H9 (cell line): ENCODE measurements at regions not wholly inside any gene's neighbourhood (a gene's known extent, or its start where the extent isn't known, plus 50 kb on each side); places are given as distances from the start of the nearest gene placed in this dataset.

ENCODE experiments used
- DNase-seq: peaks from one replicate; pipeline ENCODE4 v3.0.0-alpha.2; 2017
- H2AFZ ChIP-seq: one replicate; pipeline ENCODE4 v1.6.1; 2013; ENCODE audit warnings: mild to moderate bottlenecking, low read length, control low read depth, moderate library complexity
- H2AK5ac ChIP-seq: 2 replicates; pipeline ENCODE4 v1.6.1; 2013; ENCODE audit warnings: low read length, control low read depth, mixed read lengths; ENCODE audit not compliant: insufficient read length
- H2BK120ac ChIP-seq: one replicate; pipeline ENCODE4 v1.6.1; 2013; ENCODE audit warnings: low read depth, mild to moderate bottlenecking, low read length, control low read depth, inconsistent platforms; ENCODE audit not compliant: poor library complexity, severe bottlenecking
- H2BK12ac ChIP-seq: 2 replicates; pipeline ENCODE4 v1.6.1; 2013; ENCODE audit warnings: low read length, control low read depth, mixed read lengths, low read depth; ENCODE audit not compliant: insufficient read length
- H2BK15ac ChIP-seq: 2 replicates; pipeline ENCODE4 v1.6.1; 2013; ENCODE audit warnings: low read depth, low read length, control low read depth
- H2BK20ac ChIP-seq: one replicate; pipeline ENCODE4 v1.6.1; 2013; ENCODE audit warnings: low read depth, mild to moderate bottlenecking, low read length, control low read depth, inconsistent platforms; ENCODE audit not compliant: poor library complexity, severe bottlenecking
- H2BK5ac ChIP-seq: 2 replicates; pipeline ENCODE4 v1.6.1; 2013; ENCODE audit warnings: low read length, control low read depth, mixed read lengths; ENCODE audit not compliant: insufficient read length
- H3K14ac ChIP-seq: 2 replicates; pipeline ENCODE4 v1.6.1; 2013; ENCODE audit warnings: low read length, control low read depth; ENCODE audit not compliant: insufficient read depth
- H3K18ac ChIP-seq: 2 replicates; pipeline ENCODE4 v1.6.1; 2013; ENCODE audit warnings: low read depth, mild to moderate bottlenecking, mixed read lengths, low read length, control low read depth; ENCODE audit not compliant: insufficient read length
- H3K23ac ChIP-seq: 2 replicates; pipeline ENCODE4 v1.6.1; 2013; ENCODE audit warnings: low read length, control low read depth, mixed read lengths, low read depth; ENCODE audit not compliant: insufficient read length
- H3K23me2 ChIP-seq: 2 replicates; pipeline ENCODE4 v1.6.1; 2013; ENCODE audit warnings: low read depth, mild to moderate bottlenecking, mixed read lengths, low read length, control low read depth; ENCODE audit not compliant: insufficient read length, poor library complexity, severe bottlenecking
- H3K27ac ChIP-seq: 2 replicates; pipeline ENCODE4 v1.5.1; 2013; ENCODE audit warnings: low read length, control low read depth, mixed read lengths, low read depth; ENCODE audit not compliant: insufficient read length
- H3K27me3 ChIP-seq: 2 replicates; pipeline ENCODE4 v1.6.1; 2013; ENCODE audit warnings: low read length, control low read depth, inconsistent platforms; ENCODE audit not compliant: insufficient read depth
- H3K4ac ChIP-seq: 2 replicates; pipeline ENCODE4 v1.6.1; 2013; ENCODE audit warnings: low read depth, mild to moderate bottlenecking, control low read depth, inconsistent platforms, low read length, moderate library complexity
- H3K4me1 ChIP-seq: 2 replicates; pipeline ENCODE4 v1.6.1; 2013; ENCODE audit warnings: low read length, control low read depth, inconsistent platforms; ENCODE audit not compliant: insufficient read depth
- H3K4me2 ChIP-seq: 2 replicates; pipeline ENCODE4 v1.6.1; 2013; ENCODE audit warnings: low read length, control low read depth, mixed read lengths; ENCODE audit not compliant: insufficient read length, insufficient read depth
- H3K56ac ChIP-seq: 2 replicates; pipeline ENCODE4 v1.6.1; 2013; ENCODE audit warnings: low read depth, mild to moderate bottlenecking, mixed read lengths, low read length, control low read depth; ENCODE audit not compliant: insufficient read length
- H3K79me1 ChIP-seq: 2 replicates; pipeline ENCODE4 v1.6.1; 2013; ENCODE audit warnings: low read depth, mild to moderate bottlenecking, moderate library complexity, low read length, control low read depth, inconsistent platforms; ENCODE audit not compliant: insufficient read depth, poor library complexity, severe bottlenecking
- H3K79me2 ChIP-seq: 2 replicates; pipeline ENCODE4 v1.6.1; 2013; ENCODE audit warnings: low read length, control low read depth, inconsistent platforms; ENCODE audit not compliant: insufficient read depth
- H3K9ac ChIP-seq: 2 replicates; pipeline ENCODE4 v1.6.1; 2013; ENCODE audit warnings: low read length, control low read depth, mixed read lengths; ENCODE audit not compliant: insufficient read length; ENCODE audit errors: extremely low read depth
- H3K9me3 ChIP-seq: one replicate; pipeline ENCODE4 v1.6.1; 2013; ENCODE audit warnings: low read depth, low read length, inconsistent platforms; ENCODE audit not compliant: control insufficient read depth
- H3T11ph ChIP-seq: one replicate; pipeline ENCODE4 v1.6.1; 2013; ENCODE audit warnings: mild to moderate bottlenecking, low read length, control low read depth, inconsistent platforms
- H4K20me1 ChIP-seq: one replicate; pipeline ENCODE4 v1.6.1; 2013; ENCODE audit not compliant: control insufficient read depth, insufficient read length, insufficient read depth
- H4K5ac ChIP-seq: 2 replicates; pipeline ENCODE4 v1.6.1; 2013; ENCODE audit warnings: low read depth, mild to moderate bottlenecking, mixed read lengths, low read length, control low read depth; ENCODE audit not compliant: insufficient read length
- H4K8ac ChIP-seq: replicated peaks from 2 replicates; pipeline ENCODE4 v1.6.1; 2013; ENCODE audit warnings: low read length, control low read depth, mixed read lengths, low read depth; ENCODE audit not compliant: insufficient read length
- H4K91ac ChIP-seq: 2 replicates; pipeline ENCODE4 v1.6.1; 2013; ENCODE audit warnings: low read depth, mild to moderate bottlenecking, moderate library complexity, mixed read lengths, low read length, control low read depth; ENCODE audit not compliant: insufficient read length
- H3K27ac Mint-ChIP-seq, 3 experiments: 2 replicates in 2 of 3; 3 replicates in 1 of 3; pipeline ENCODE4 v1.8.0; 2020 to 2021; ENCODE audit warnings: mixed read lengths in 3 of 3, mild to moderate bottlenecking in 1 of 3, moderate library complexity in 1 of 3
- H3K27me3 Mint-ChIP-seq: 2 replicates; pipeline ENCODE4 v1.8.0; 2021; ENCODE audit warnings: low read depth, mild to moderate bottlenecking, moderate library complexity, mixed read lengths
- H3K36me3 Mint-ChIP-seq, 3 experiments: 2 replicates in 2 of 3; 3 replicates in 1 of 3; pipeline ENCODE4 v1.8.0; 2020 to 2021; ENCODE audit warnings: low read depth in 3 of 3, mixed read lengths in 3 of 3; ENCODE audit not compliant: insufficient read depth in 1 of 3
- H3K4me1 Mint-ChIP-seq, 2 experiments: 2 replicates each; pipeline ENCODE4 v1.8.0; 2020; ENCODE audit warnings: mixed read lengths in 2 of 2
- H3K4me3 Mint-ChIP-seq, 2 experiments: 2 replicates in 1 of 2; 3 replicates in 1 of 2; pipeline ENCODE4 v1.8.0; 2020 to 2021; ENCODE audit warnings: mild to moderate bottlenecking in 2 of 2, mixed read lengths in 2 of 2, moderate library complexity in 1 of 2
- H3K9me3 Mint-ChIP-seq, 2 experiments: 2 replicates in 1 of 2; 3 replicates in 1 of 2; pipeline ENCODE4 v1.8.0; 2020; ENCODE audit warnings: mild to moderate bottlenecking in 2 of 2, mixed read lengths in 2 of 2, moderate library complexity in 1 of 2
- WGBS: extraction: QIAGEN DNeasy Blood & Tissue Kit; methylation state at CpG from one replicate; pipeline ENCODE4 v1.1.7; 2013; ENCODE audit warnings: missing lambda C conversion rate, low lambda C conversion rate, mixed read lengths; ENCODE audit not compliant: insufficient read length; ENCODE audit errors: extremely low coverage; 5-methylcytosine and 5-hydroxymethylcytosine counted together
- TF ChIP-seq, protein P1 (sequence below): fragments of 200-600 bp; sonication (generic); conservative IDR thresholded peaks from 3 replicates; pipeline ENCODE4 v1.8.0; 2021; ENCODE audit warnings: antibody characterized with exemption, mild to moderate bottlenecking

DNA sequence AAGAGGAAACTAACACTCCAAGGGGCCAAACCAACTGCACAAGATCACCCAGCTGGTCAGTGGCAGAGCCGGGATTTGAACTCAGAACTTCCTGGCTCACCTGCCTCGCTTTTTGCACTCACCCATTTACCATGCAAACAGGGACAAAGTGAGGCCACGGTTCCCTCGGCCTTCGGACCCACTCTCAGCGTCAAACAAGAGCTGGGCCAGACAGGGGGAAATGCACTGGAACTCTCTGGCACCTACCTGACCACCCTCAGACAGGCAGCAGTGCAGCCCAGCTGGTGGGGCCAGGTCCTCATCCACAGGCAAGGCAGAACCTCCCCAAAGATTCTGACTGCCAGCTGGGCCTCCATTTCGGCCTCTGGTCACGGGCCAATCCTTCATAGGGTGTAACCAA, 93.7 kb upstream of the SRSF6 start:
- Histone ChIP-seq H3K4me2 (no peak overlapping the region), H2BK20ac (no peak overlapping the region), H2AFZ (no peak overlapping the region), H4K20me1 (no peaks in the 10 kb centered on the region), H3K23ac (no peak overlapping the region), H4K91ac (no peak overlapping the region), H3K4ac (no peak overlapping the region), H3K27ac (no peak overlapping the region), H3K9me3 (no peaks in the 10 kb centered on the region), H3K79me2 (no peaks in the 10 kb centered on the region), H2BK120ac (no peak overlapping the region), H2BK15ac (no peak overlapping the region), H2BK12ac (no peak overlapping the region), H3K4me1 (no peaks in the 10 kb centered on the region), H3T11ph (no peak overlapping the region), H4K8ac (no peak overlapping the region), H3K9ac (no peak overlapping the region), H2AK5ac (no peak overlapping the region), H4K5ac (no peak overlapping the region), H3K14ac (no peak overlapping the region), H3K18ac (no peak overlapping the region), H3K27me3 (no peaks in the 10 kb centered on the region), H2BK5ac (no peak overlapping the region), H3K79me1 (no peaks in the 10 kb centered on the region), H3K56ac (no peak overlapping the region), H3K23me2 (no peaks in the 10 kb centered on the region)
- H3K4me3 Mint-ChIP-seq, result no peak overlapping the region
- TF ChIP-seq, protein P1, sequence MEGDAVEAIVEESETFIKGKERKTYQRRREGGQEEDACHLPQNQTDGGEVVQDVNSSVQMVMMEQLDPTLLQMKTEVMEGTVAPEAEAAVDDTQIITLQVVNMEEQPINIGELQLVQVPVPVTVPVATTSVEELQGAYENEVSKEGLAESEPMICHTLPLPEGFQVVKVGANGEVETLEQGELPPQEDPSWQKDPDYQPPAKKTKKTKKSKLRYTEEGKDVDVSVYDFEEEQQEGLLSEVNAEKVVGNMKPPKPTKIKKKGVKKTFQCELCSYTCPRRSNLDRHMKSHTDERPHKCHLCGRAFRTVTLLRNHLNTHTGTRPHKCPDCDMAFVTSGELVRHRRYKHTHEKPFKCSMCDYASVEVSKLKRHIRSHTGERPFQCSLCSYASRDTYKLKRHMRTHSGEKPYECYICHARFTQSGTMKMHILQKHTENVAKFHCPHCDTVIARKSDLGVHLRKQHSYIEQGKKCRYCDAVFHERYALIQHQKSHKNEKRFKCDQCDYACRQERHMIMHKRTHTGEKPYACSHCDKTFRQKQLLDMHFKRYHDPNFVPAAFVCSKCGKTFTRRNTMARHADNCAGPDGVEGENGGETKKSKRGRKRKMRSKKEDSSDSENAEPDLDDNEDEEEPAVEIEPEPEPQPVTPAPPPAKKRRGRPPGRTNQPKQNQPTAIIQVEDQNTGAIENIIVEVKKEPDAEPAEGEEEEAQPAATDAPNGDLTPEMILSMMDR, result no peak
- no peaks in the 10 kb centered on the region for H3K9me3 Mint-ChIP-seq
- H3K36me3 Mint-ChIP-seq, result no peaks in the 10 kb centered on the region
- no peak overlapping the region for H3K27ac Mint-ChIP-seq
- WGBS, result no CpG with 5 or more reads among the region's 8 CpGs
- no peak for DNase-seq
- H3K27me3 Mint-ChIP-seq, result peaks cover 4% of the 10 kb centered on the region
- H3K4me1 Mint-ChIP-seq, result peaks cover 0 to 2% of the 10 kb centered on the region in 2 experiments; a peak in 1 of 4 replicates
